Stimulated activated CD8-positive, alpha-beta memory T cell treated with anti-CD3 and anti-CD28 coated beads, Interleukin-12 subunit alpha, Interleukin-12 subunit beta, amount 100 ng/mL, for 24 hours (primary cell): ENCODE measurements at regions not wholly inside any gene's neighbourhood (a gene's known extent, or its start where the extent isn't known, plus 50 kb on each side); places are given as distances from the start of the nearest gene placed in this dataset.

Experiments used
- DNase-seq: peaks from one replicate; pipeline ENCODE4 v3.0.0-alpha.2; 2020; ENCODE audit errors: extremely low read depth

- DNase-seq: no peak
Measured at GRCh38 chr2:239883326-239884050, 141.7 kb downstream of the NDUFA10 start.

- no peak for DNase-seq
Measured at GRCh38 chr2:239882781-239883180, 142.4 kb downstream of the NDUFA10 start.

GRCh38 chr2:239882331-239882732 lies 142.8 kb downstream of the NDUFA10 start:
- no peak for DNase-seq

- DNase-seq: no peak
Measured at GRCh38 chr2:239881561-239882320, 143.4 kb downstream of the NDUFA10 start.

- DNase-seq: no peak
Measured at GRCh38 chr2:239881031-239881471, 144.1 kb downstream of the NDUFA10 start.

GRCh38 chr2:239880396-239880795 lies 144.7 kb downstream of the NDUFA10 start:
- DNase-seq: no peak

GRCh38 chr2:239879423-239880084 lies 145.6 kb downstream of the NDUFA10 start:
- no peak for DNase-seq

GRCh38 chr2:239878686-239879085 lies 146.5 kb downstream of the NDUFA10 start:
- no peak for DNase-seq

- DNase-seq: no peak
Measured at GRCh38 chr2:239876948-239877289, 148.2 kb downstream of the NDUFA10 start.

- DNase-seq: no peak
Measured at GRCh38 chr2:239876271-239876947, 148.7 kb downstream of the NDUFA10 start.

- no peak for DNase-seq
Measured at GRCh38 chr2:239874636-239875356, 150.3 kb downstream of the NDUFA10 start.

GRCh38 chr2:239873656-239874635 lies 151.2 kb downstream of the NDUFA10 start:
- no peak for DNase-seq

- DNase-seq: no peak
Measured at GRCh38 chr2:239871481-239872435, 153.4 kb downstream of the NDUFA10 start.

GRCh38 chr2:239870863-239871262 lies 154.3 kb downstream of the NDUFA10 start:
- no peak for DNase-seq

- no peak for DNase-seq
Measured at GRCh38 chr2:239870276-239870675, 154.9 kb downstream of the NDUFA10 start.

- DNase-seq: no peak
Measured at GRCh38 chr2:239869272-239870155, 155.6 kb downstream of the NDUFA10 start.

GRCh38 chr2:239868556-239869181 lies 156.5 kb downstream of the NDUFA10 start:
- no peak for DNase-seq

GRCh38 chr2:239866778-239867177 lies 158.4 kb downstream of the NDUFA10 start:
- no peak for DNase-seq
